WTC11 (cell line): ENCODE measurements at regions not wholly inside any gene's neighbourhood (a gene's known extent, or its start where the extent isn't known, plus 50 kb on each side); places are given as distances from the start of the nearest gene placed in this dataset.

ENCODE experiments used
- ATAC-seq: fragments of 200-7000 bp; cut with Tn5 transposase; 2 replicates; pipeline ENCODE4 v1.10.0; 2021; ENCODE audit warnings: mild to moderate bottlenecking, moderate library complexity
- CTCF ChIA-PET: fragments of 300-600 bp; sonication (Branson Sonifier 250); formaldehyde crosslinking; loops from one replicate; lab custom pipeline; 2021; ENCODE audit warnings: antibody characterized with exemption; lab: Charles Lee
- POLR2A ChIA-PET: fragments of 350-600 bp; sonication (Branson Sonifier 250); formaldehyde crosslinking; loops from one replicate; lab custom pipeline; 2021; ENCODE audit warnings: antibody characterized with exemption; lab: Charles Lee
- DNase-seq: peaks from one replicate; pipeline ENCODE4 v3.0.0; 2021; ENCODE audit warnings: low spot score
- H3K27ac Mint-ChIP-seq: 2 replicates; pipeline ENCODE4 v1.8.0; 2021; ENCODE audit warnings: mixed read lengths
- H3K27me3 Mint-ChIP-seq: 2 replicates; pipeline ENCODE4 v1.8.0; 2021; ENCODE audit warnings: low read depth, mild to moderate bottlenecking, moderate library complexity, mixed read lengths
- H3K36me3 Mint-ChIP-seq: 2 replicates; pipeline ENCODE4 v1.8.0; 2021; ENCODE audit warnings: mixed read lengths
- H3K4me1 Mint-ChIP-seq: 2 replicates; pipeline ENCODE4 v1.8.0; 2022; ENCODE audit warnings: mixed read lengths
- H3K4me3 Mint-ChIP-seq: 2 replicates; pipeline ENCODE4 v1.8.0; 2021; ENCODE audit warnings: mild to moderate bottlenecking, moderate library complexity, mixed read lengths
- H3K9me3 Mint-ChIP-seq: 2 replicates; pipeline ENCODE4 v1.8.0; 2021; ENCODE audit warnings: mixed read lengths
- CBFB ChIP-seq: sonication (generic); formaldehyde crosslinking; IDR thresholded peaks from 2 replicates; pipeline ENCODE4 v1.8.1; 2022; ENCODE audit warnings: mild to moderate bottlenecking, low read depth, missing genetic modification reagents
- CREM ChIP-seq: sonication (generic); formaldehyde crosslinking; IDR thresholded peaks from 2 replicates; pipeline ENCODE4 v1.8.1; 2022; ENCODE audit warnings: mild to moderate bottlenecking, missing genetic modification reagents, moderate library complexity
- ESRRA ChIP-seq: sonication (generic); formaldehyde crosslinking; IDR thresholded peaks from 2 replicates; pipeline ENCODE4 v1.8.1; 2022; ENCODE audit warnings: mild to moderate bottlenecking, missing genetic modification reagents, borderline replicate concordance
- ETV6 ChIP-seq: sonication (generic); formaldehyde crosslinking; IDR thresholded peaks from 2 replicates; pipeline ENCODE4 v1.8.1; 2022; ENCODE audit warnings: mild to moderate bottlenecking, missing genetic modification reagents
- FOXP1 ChIP-seq: sonication (generic); formaldehyde crosslinking; IDR thresholded peaks from 2 replicates; pipeline ENCODE4 v1.8.0; 2022; ENCODE audit warnings: missing genetic modification reagents, mild to moderate bottlenecking, moderate library complexity, borderline replicate concordance
- GRHL2 ChIP-seq: fragments of 250-450 bp; sonication (Bioruptor Pico); IDR thresholded peaks from 2 replicates; pipeline ENCODE4 v1.8.0; 2022; ENCODE audit warnings: mild to moderate bottlenecking, moderate library complexity; ENCODE audit not compliant: insufficient replicate concordance, severe bottlenecking
- KAT7 ChIP-seq: sonication (generic); formaldehyde crosslinking; IDR thresholded peaks from 2 replicates; pipeline ENCODE4 v1.8.1; 2023; ENCODE audit warnings: missing genetic modification reagents, mild to moderate bottlenecking, borderline replicate concordance
- MYBL2 ChIP-seq: sonication (generic); formaldehyde crosslinking; IDR thresholded peaks from 2 replicates; pipeline ENCODE4 v1.8.1; 2023; ENCODE audit warnings: mild to moderate bottlenecking, moderate library complexity, missing genetic modification reagents
- NR1H2 ChIP-seq: sonication (generic); formaldehyde crosslinking; IDR thresholded peaks from 2 replicates; pipeline ENCODE4 v1.9.0; 2021; ENCODE audit warnings: mild to moderate bottlenecking, moderate library complexity, missing genetic modification reagents
- RELA ChIP-seq: sonication (generic); formaldehyde crosslinking; IDR thresholded peaks from 2 replicates; pipeline ENCODE4 v1.8.1; 2022; ENCODE audit warnings: missing genetic modification reagents, mild to moderate bottlenecking, borderline replicate concordance
- RORB ChIP-seq: fragments of 250-450 bp; sonication (Bioruptor Pico); IDR thresholded peaks from 2 replicates; pipeline ENCODE4 v1.9.0; 2021; ENCODE audit warnings: mild to moderate bottlenecking
- SMAD3 ChIP-seq: sonication (generic); formaldehyde crosslinking; IDR thresholded peaks from 2 replicates; pipeline ENCODE4 v1.8.0; 2022; ENCODE audit warnings: missing genetic modification reagents, mild to moderate bottlenecking, borderline replicate concordance
- SP1 ChIP-seq: sonication (generic); formaldehyde crosslinking; conservative IDR thresholded peaks from 2 replicates; pipeline ENCODE4 v1.8.1; 2022; ENCODE audit warnings: missing genetic modification reagents
- TCF7 ChIP-seq: sonication (generic); formaldehyde crosslinking; IDR thresholded peaks from 2 replicates; pipeline ENCODE4 v1.8.0; 2022; ENCODE audit warnings: mild to moderate bottlenecking, low read depth, missing genetic modification reagents, moderate library complexity
- TEAD1 ChIP-seq: sonication (generic); formaldehyde crosslinking; IDR thresholded peaks from 2 replicates; pipeline ENCODE4 v1.8.0; 2022; ENCODE audit warnings: mild to moderate bottlenecking, missing genetic modification reagents
- ZMAT4 ChIP-seq: fragments of 250-450 bp; sonication (Bioruptor Pico); IDR thresholded peaks from 2 replicates; pipeline ENCODE4 v1.9.0; 2021; ENCODE audit warnings: mild to moderate bottlenecking
- ZNF232 ChIP-seq: sonication (generic); formaldehyde crosslinking; IDR thresholded peaks from 2 replicates; pipeline ENCODE4 v1.8.0; 2022; ENCODE audit warnings: mild to moderate bottlenecking, missing genetic modification reagents
- ZNF416 ChIP-seq: fragments of 250-450 bp; sonication (Bioruptor Pico); IDR thresholded peaks from 2 replicates; pipeline ENCODE4 v1.9.0; 2021; ENCODE audit warnings: mild to moderate bottlenecking, inconsistent platforms
- ZNF423 ChIP-seq: fragments of 250-450 bp; sonication (Bioruptor Pico); IDR thresholded peaks from 2 replicates; pipeline ENCODE4 v2.1.2; 2022; ENCODE audit warnings: mild to moderate bottlenecking, moderate library complexity
- ZNF671 ChIP-seq: fragments of 250-450 bp; sonication (Bioruptor Pico); IDR thresholded peaks from 2 replicates; pipeline ENCODE4 v1.8.0; 2021; ENCODE audit warnings: mild to moderate bottlenecking
- TF ChIP-seq, protein P1 (sequence below): sonication (generic); formaldehyde crosslinking; IDR thresholded peaks from 2 replicates; pipeline ENCODE4 v1.8.0; 2022; ENCODE audit warnings: missing genetic modification reagents
- TF ChIP-seq, protein P2 (sequence below): sonication (generic); formaldehyde crosslinking; IDR thresholded peaks from 2 replicates; pipeline ENCODE4 v1.8.0; 2023; ENCODE audit warnings: mild to moderate bottlenecking, missing genetic modification reagents
- TF ChIP-seq, protein P3 (sequence below): fragments of 250-450 bp; sonication (Bioruptor Pico); IDR thresholded peaks from 2 replicates; pipeline ENCODE4 v1.9.0; 2021; ENCODE audit warnings: moderate library complexity, mild to moderate bottlenecking, inconsistent platforms, borderline replicate concordance
- TF ChIP-seq, protein P4 (sequence below): sonication (generic); formaldehyde crosslinking; IDR thresholded peaks from 2 replicates; pipeline ENCODE4 v1.8.0; 2022; ENCODE audit warnings: mild to moderate bottlenecking, missing genetic modification reagents

DNA sequence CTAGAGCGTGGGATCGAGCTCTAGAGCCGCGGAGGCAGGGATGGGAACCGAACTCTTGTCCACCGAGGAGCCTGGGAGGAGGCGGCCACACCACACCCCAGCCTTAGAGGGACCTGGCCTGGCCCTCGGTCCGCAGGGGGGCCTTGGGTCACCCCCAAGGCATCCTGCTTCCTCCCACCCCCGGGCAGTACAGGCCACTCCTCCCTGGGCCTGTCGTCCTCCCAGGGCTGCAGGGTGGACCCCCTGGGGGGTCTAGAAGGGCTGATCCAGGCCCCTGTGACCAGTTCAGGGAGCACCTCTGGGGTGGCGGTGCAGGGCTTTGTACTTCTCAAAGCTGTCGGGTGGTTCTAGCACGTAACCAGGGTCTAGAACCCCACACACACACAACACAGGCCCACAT lies 79.1 kb upstream of the FBRSL1 start:
- Mint-ChIP-seq H3K36me3 (no peaks in the 10 kb centered on the region), H3K4me1 (no peaks in the 10 kb centered on the region), H3K4me3 (no peak overlapping the region), H3K9me3 (no peaks in the 10 kb centered on the region), H3K27ac (no peak overlapping the region), H3K27me3 (peaks cover 20% of the 10 kb centered on the region)
- no peak for ATAC-seq
- ChIA-PET POLR2A (no interaction called here), CTCF (interaction anchor here (0.5 kb wide), 1 partner anchor 9 kb away, joined by 3 read pairs; no protein-coding TSS in a partner anchor)
- TF ChIP-seq FOXP1 (CRISPR knock-in tag) (no peak), NR1H2 (CRISPR knock-in tag) (no peak), SMAD3 (CRISPR knock-in tag) (no peak), GRHL2 (no peak), ZMAT4 (no peak), TEAD1 (no peak), ESRRA (CRISPR knock-in tag) (no peak), CREM (CRISPR knock-in tag) (no peak), RORB (CRISPR knock-in tag) (no peak)
- DNase-seq = no peak

- H3K36me3 Mint-ChIP-seq = no peaks in the 10 kb centered on the region
- CTCF ChIA-PET = interaction anchor here (0.5 to 0.9 kb wide), 3 partner anchors 9 to 151 kb away, joined by 3 read pairs; no protein-coding TSS in a partner anchor
Observed at GRCh38 chr12:132410296-132410625, 79.7 kb upstream of the FBRSL1 start.

GRCh38 chr12:132409495-132410295 lies 80.3 kb upstream of the FBRSL1 start:
- DNase-seq = no peak
- Mint-ChIP-seq H3K4me1 (no peaks in the 10 kb centered on the region), H3K9me3 (no peaks in the 10 kb centered on the region), H3K27ac (no peak overlapping the region), H3K36me3 (no peaks in the 10 kb centered on the region), H3K4me3 (no peak overlapping the region), H3K27me3 (peaks cover 18% of the 10 kb centered on the region)
- CTCF ChIA-PET = interaction anchor here (0.6 to 0.9 kb wide), 4 partner anchors 145 to 290 kb away, joined by 3 to 5 read pairs (median 3); no protein-coding TSS in a partner anchor
- ATAC-seq = no peak
- POLR2A ChIA-PET = no interaction called here
- TF ChIP-seq MYBL2 (CRISPR knock-in tag) (no peak), KAT7 (CRISPR knock-in tag) (no peak), RORB (CRISPR knock-in tag) (no peak), RELA (CRISPR knock-in tag) (no peak), ZNF423 (CRISPR knock-in tag) (no peak)
- TF ChIP-seq, protein P1, sequence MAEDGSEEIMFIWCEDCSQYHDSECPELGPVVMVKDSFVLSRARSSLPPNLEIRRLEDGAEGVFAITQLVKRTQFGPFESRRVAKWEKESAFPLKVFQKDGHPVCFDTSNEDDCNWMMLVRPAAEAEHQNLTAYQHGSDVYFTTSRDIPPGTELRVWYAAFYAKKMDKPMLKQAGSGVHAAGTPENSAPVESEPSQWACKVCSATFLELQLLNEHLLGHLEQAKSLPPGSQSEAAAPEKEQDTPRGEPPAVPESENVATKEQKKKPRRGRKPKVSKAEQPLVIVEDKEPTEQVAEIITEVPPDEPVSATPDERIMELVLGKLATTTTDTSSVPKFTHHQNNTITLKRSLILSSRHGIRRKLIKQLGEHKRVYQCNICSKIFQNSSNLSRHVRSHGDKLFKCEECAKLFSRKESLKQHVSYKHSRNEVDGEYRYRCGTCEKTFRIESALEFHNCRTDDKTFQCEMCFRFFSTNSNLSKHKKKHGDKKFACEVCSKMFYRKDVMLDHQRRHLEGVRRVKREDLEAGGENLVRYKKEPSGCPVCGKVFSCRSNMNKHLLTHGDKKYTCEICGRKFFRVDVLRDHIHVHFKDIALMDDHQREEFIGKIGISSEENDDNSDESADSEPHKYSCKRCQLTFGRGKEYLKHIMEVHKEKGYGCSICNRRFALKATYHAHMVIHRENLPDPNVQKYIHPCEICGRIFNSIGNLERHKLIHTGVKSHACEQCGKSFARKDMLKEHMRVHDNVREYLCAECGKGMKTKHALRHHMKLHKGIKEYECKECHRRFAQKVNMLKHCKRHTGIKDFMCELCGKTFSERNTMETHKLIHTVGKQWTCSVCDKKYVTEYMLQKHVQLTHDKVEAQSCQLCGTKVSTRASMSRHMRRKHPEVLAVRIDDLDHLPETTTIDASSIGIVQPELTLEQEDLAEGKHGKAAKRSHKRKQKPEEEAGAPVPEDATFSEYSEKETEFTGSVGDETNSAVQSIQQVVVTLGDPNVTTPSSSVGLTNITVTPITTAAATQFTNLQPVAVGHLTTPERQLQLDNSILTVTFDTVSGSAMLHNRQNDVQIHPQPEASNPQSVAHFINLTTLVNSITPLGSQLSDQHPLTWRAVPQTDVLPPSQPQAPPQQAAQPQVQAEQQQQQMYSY (CRISPR knock-in tag) = no peak
- TF ChIP-seq, protein P2, sequence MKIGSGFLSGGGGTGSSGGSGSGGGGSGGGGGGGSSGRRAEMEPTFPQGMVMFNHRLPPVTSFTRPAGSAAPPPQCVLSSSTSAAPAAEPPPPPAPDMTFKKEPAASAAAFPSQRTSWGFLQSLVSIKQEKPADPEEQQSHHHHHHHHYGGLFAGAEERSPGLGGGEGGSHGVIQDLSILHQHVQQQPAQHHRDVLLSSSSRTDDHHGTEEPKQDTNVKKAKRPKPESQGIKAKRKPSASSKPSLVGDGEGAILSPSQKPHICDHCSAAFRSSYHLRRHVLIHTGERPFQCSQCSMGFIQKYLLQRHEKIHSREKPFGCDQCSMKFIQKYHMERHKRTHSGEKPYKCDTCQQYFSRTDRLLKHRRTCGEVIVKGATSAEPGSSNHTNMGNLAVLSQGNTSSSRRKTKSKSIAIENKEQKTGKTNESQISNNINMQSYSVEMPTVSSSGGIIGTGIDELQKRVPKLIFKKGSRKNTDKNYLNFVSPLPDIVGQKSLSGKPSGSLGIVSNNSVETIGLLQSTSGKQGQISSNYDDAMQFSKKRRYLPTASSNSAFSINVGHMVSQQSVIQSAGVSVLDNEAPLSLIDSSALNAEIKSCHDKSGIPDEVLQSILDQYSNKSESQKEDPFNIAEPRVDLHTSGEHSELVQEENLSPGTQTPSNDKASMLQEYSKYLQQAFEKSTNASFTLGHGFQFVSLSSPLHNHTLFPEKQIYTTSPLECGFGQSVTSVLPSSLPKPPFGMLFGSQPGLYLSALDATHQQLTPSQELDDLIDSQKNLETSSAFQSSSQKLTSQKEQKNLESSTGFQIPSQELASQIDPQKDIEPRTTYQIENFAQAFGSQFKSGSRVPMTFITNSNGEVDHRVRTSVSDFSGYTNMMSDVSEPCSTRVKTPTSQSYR (CRISPR knock-in tag) = no peak

More at GRCh38 chr12:132410296-132410625, 79.7 kb upstream of the FBRSL1 start:
- Mint-ChIP-seq H3K27ac (no peak overlapping the region), H3K27me3 (peaks cover 18% of the 10 kb centered on the region), H3K4me3 (no peak overlapping the region)
- ATAC-seq = no peak
- DNase-seq = no peak
- POLR2A ChIA-PET = no interaction called here
- TF ChIP-seq ZNF232 (no peak), SMAD3 (CRISPR knock-in tag) (no peak), TEAD1 (no peak), CBFB (CRISPR knock-in tag) (no peak), ZNF671 (CRISPR knock-in tag) (no peak), ETV6 (CRISPR knock-in tag) (no peak), TCF7 (no peak), GRHL2 (no peak), SP1 (CRISPR knock-in tag) (no peak), KAT7 (CRISPR knock-in tag) (no peak), MYBL2 (CRISPR knock-in tag) (no peak), ZNF416 (no peak)
- TF ChIP-seq, protein P3, sequence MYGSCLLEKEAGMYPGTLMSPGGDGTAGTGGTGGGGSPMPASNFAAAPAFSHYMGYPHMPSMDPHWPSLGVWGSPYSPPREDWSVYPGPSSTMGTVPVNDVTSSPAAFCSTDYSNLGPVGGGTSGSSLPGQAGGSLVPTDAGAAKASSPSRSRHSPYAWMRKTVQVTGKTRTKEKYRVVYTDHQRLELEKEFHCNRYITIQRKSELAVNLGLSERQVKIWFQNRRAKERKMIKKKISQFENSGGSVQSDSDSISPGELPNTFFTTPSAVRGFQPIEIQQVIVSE (CRISPR knock-in tag) = no peak
- TF ChIP-seq, protein P4, sequence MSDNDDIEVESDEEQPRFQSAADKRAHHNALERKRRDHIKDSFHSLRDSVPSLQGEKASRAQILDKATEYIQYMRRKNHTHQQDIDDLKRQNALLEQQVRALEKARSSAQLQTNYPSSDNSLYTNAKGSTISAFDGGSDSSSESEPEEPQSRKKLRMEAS (CRISPR knock-in tag) = no peak
- TF ChIP-seq, all 79 proteins: peak for 0
- Mint-ChIP-seq H3K9me3 (no peaks in the 10 kb centered on the region), H3K4me1 (no peaks in the 10 kb centered on the region)
